ENCODE measurements at regions not wholly inside any gene's neighbourhood (a gene's known extent, or its start where the extent isn't known, plus 50 kb on each side); places are given as distances from the start of the nearest gene placed in this dataset.

DNA sequence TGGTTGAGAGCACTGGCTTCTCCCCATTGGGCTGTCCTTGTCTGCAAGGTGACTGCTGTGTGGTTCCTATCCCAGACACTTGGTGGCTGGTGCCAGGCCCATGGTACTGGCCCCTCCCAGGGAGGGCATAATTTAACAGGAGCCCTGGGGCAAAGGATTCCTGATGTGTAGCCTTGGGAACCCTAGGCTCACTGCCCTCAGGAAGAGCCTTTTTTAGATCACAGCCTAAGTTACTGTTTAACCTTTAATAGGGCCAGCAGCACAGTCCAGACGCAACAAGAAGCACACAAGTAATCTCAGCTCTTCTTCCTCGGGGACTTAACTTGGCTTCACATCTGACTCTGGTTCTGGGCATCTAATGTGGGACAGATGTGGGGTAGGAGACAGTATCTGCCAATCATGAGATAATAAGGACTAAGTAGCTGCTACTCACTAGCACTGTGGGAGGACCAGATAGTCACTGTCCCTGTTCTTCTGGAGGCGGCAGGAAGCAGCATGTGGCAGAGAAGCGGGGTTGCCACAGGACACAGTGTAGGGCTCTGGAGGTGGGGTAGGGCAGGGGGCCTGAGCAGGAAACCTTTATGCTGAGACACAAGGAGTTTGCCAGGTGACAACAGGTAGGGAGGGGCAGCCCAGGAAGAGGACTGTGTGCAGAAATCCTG is 136.3 kb downstream of the TMEM17 start:
- no peak for DNase-seq (ENCODE audit: low read depth)

GRCh38 chr2:62364791-62365528 is 141.0 kb downstream of the TMEM17 start:
- DNase-seq (ENCODE audit: low read depth), result no peak

DNA sequence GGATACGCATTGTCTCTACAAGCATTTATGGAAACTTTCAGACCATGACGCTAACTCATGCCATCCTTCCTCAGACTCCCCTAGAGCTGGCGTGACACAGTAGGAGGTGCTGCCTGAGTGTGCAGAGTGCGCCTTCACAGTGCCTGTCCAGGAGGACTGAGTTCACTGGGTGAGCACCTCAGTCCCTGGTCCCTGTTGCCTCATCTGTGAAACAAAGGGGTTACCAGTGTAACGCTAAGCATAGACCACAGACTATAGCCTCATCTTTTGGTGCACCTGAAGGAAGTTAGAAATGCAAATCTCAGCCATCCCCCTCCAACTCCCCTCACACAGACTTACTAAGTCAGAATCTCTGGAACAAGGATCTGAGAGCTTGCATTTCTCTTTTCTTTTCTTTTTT is 142.8 kb downstream of the TMEM17 start:
- DNase-seq (ENCODE audit: low read depth), result no peak

- no peak for DNase-seq (ENCODE audit: low read depth)
Observed at GRCh38 chr2:62362561-62362960, 143.4 kb downstream of the TMEM17 start.

DNA sequence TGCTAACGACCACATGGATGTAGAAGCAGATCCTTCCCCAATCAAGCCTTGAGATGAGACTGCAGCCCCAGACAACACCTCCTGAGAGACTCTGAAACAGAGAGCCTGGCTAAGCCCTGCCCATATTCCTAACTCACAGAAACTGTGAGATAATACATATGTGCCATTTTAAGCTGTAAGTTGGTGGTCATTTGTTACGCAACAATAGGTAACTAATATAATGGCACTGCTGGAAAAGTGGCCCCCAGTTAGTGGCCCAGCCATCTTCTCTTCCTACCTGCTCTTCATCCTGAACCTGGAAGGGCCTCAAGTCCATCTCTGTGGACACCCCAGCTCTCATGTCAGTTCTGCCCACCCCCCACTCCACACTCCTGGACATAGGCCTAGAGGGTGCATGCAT is 144.0 kb downstream of the TMEM17 start:
- no peak for DNase-seq (ENCODE audit: low read depth)

- DNase-seq (ENCODE audit: low read depth), result no peak
Observed at GRCh38 chr2:62354771-62355561, 151.0 kb downstream of the TMEM17 start.

GRCh38 chr2:62352031-62352430 is 154.0 kb downstream of the TMEM17 start:
- no peak for DNase-seq (ENCODE audit: low read depth)

GRCh38 chr2:62349788-62350187 is 153.9 kb downstream of the B3GNT2 start:
- no peak for DNase-seq (ENCODE audit: low read depth)

GRCh38 chr2:62348700-62349099 is 152.8 kb downstream of the B3GNT2 start:
- DNase-seq (ENCODE audit: low read depth), result no peak

DNA sequence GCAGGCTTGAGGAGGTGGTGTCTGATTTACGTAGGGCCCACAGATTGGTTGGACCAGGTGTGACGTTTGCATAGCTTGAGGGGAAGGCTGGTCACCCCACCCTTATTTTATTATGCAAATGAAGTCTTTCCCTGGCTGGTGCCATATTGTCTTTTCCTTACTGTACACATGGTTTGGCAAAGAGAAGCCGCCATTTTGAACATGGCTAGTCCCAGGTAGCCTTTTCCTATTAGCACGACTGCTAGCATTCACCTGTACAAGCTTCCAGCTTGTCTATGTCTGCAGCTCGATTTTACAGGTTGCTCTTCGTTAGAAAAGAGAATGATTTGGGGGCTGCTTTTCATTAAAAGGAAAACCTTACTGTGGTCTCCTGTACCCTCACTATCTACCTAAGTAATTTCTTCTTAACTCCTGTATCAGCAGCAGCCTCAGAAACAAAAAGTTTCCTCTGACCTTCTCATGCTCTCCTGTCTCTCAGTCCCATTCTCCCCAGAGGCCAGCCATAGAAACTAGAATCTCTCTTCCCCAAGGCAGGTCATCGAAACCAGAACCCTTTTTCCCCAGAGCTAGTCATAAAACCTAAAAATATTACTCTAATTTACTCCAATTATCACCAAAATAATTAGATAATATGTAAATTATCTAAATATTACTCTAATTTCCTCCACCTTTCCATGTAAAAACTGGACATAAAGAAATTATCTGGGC is 151.8 kb downstream of the B3GNT2 start:
- no peak for DNase-seq (ENCODE audit: low read depth)

- DNase-seq (ENCODE audit: low read depth), result no peak
Observed at GRCh38 chr2:62344472-62344871, 148.6 kb downstream of the B3GNT2 start.

DNA sequence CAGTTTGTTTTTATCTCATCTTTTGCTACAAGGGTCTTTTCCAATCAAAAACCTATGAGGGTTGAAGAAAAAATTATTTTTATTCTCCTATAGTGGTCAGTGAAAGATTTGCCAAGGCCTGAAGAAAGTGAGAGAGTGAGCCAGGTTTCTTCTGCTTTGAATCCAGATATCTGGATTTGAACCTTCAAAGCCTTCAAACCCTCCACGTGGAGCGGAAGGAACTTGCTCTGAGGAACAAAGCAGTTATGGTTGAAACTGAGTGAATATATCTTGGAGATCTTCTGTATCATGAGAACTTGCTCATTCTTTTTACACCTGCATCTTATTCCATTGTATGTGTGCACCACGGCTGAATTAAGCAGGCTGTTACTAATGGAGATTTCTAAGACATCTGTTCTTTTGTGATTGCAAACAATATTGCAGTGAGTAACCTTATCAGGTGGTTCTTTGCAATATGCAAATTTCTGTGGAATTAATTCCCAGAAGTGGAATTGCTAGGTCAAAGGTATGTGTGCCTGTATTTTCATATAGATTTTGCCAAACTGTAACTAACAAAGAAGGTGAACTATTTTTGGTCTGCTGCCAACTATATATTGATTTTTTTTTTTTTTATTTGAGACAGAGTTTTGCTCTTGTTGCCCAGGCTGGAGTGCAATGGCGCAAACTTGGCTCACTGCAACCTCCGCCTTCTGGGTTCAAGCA is 147.9 kb downstream of the B3GNT2 start:
- DNase-seq (ENCODE audit: low read depth), result no peak

DNA sequence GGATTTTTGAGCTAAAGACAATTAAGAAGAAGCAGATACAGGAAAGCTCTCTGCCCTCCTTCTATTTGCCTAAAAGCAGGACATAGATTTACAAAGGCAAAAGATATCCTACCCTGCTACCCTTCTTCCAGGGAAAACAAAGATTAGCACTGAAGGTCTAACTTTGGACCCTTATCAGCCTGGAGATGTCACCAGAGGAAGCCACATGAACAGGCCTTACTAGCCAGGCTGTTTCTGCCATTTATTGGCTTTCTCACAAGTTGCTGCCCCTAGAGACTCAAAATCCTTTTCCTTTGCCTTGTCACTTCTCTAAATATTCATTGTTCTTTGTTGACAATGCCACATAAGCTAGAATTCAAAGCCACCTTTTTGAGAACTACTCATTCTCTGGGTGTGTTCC is 147.3 kb downstream of the B3GNT2 start:
- DNase-seq (ENCODE audit: low read depth), result no peak

DNA sequence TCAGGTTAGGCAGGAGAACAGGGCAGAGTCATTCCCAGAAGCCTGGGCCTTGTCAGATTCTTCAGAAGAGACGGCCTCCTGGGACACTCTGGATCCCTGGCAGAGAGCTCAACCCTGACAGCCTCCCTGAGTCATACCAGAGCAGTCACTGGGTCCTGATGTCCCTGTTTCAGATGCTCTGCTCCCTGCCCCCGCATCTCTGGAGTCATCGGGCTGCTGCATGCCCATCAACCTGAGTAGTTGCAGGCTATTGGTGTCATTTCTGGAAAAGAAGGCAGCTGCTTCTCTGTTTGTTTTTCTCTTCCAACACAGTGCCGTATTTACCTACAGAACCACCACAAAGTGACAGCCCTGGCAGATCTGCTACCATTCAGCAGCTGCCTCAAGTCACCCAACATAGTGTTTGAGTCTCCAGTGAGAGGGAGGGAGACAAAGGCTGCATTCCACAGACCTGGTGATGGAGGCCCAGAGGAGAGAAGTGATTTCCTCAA is 145.1 kb downstream of the B3GNT2 start:
- no peak for DNase-seq (ENCODE audit: low read depth)

DNA sequence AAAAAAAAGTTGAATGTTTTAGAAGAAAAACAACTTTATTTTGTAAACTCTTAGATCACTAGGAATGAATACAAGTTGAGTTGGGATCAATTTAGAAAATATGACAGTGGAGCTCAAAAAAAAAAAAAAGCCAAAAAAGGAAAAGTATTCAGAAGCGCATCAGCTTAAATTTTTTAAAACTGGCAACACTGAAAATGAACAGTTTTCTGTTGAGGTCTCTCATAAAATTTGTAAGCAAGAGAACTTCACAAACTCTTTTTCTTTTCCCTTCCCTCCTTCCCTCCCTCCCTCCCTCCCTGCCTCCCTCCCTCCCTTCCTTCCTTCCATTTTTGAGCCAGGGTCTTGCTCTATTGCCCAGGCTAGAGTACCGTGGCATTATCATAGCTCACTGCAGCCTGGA is 143.9 kb downstream of the B3GNT2 start:
- no peak for DNase-seq (ENCODE audit: low read depth)

DNA sequence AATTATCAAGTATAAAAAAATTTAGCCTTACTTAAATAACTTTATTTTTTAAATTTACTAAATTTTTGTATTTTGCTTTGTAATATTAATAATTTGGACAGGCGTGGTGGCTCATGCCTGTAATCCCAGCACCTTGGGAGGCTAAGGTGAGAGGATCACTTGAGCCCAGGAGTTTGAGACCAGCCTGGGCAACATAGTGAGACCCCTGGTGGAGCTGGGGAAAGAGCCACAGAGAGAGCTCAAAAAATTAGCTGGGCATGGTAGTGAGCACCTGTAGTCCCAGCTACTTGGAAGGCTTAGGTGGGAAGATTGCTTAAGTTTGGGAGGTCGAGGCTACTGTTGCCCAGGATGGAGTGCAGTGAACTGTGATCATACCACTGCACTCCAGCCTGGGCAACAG is 143.5 kb downstream of the B3GNT2 start:
- no peak for DNase-seq (ENCODE audit: low read depth)

DNA sequence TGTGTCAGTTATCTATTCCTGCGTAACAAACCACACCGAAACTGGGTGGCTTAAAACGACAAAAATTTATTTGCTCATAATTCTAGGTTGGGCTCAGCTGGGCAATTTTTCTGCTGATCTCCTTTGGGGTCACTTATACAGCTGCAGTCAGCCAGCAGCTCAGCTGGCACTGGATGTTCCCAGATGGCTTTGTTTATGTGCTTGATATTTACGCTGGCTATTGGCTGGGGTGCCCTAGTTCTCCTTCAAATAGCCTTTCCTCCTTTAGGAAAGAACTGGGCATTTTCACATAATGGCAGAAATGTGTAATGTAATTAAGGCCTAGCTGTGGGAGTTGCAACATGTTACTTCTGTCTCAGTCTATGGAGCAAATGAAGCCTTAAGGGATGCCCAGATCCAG is 142.2 kb downstream of the B3GNT2 start:
- no peak for DNase-seq (ENCODE audit: low read depth)

DNA sequence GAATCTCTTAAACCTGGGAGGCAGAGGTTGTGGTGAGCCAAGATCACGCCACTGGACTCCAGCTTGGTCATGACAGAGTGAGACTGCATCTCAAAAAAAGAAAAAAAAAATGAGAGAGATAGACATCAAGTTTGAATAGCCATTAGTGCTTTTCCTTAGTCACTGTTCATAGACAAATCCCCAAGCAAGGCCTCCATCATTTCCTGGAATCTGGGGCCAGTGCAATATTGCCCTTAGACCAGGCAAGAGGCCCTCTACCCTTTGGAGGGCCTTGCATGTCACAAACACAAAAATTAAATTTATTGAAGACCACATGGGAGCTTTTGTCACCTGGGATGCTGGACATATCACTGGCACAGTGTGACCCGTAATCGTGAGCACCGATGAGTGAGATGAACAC is 141.5 kb downstream of the B3GNT2 start:
- DNase-seq (ENCODE audit: low read depth), result no peak

DNA sequence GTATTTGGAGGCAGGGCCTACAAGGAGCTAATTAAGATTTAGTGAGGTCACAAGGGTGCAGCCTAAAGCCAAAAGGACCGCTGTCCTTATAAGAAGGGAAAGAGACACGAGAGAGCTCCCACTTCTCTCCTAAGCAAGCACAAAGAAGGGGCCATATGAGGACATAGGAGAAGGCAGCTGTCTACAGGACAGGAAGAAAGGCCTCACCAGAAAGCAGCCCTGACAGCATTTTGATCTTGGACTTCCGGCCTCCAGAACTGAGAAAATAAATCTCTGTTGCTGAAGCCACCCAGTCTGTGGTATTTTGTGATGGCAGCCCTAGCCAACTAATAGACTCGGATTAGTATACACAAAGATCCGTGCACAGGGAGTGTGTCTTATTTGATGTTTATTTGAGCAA is 139.7 kb downstream of the B3GNT2 start:
- DNase-seq (ENCODE audit: low read depth), result no peak

DNA sequence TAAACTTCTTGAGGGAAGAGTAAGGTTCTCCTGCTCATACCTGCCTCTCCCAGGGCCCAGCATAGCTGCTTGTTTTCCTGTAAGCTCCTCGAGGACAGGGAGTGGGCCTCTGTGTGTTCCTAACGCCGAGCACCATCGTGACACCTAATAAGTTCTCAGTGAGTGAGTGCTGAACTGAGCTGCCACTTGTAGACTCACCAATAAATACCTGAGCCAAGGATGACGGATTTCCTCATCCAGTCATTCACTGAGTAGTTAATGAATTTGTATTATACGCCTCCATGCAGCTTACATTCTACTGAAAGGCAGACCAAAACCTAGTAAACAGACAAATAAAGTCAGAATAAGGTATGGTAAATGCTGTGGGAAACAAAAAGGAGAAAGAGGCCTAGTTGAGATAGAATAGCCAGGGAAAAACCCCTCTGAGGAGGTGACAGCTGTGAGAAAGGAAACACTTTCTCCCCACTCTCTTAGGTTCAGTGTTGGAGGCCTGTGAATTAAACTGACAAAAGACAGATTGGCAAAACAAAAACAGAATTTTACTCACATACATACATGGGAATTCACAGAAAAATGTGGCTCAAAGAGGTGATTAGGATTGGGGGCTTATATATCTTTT is 138.6 kb downstream of the B3GNT2 start:
- DNase-seq (ENCODE audit: low read depth), result no peak

DNA sequence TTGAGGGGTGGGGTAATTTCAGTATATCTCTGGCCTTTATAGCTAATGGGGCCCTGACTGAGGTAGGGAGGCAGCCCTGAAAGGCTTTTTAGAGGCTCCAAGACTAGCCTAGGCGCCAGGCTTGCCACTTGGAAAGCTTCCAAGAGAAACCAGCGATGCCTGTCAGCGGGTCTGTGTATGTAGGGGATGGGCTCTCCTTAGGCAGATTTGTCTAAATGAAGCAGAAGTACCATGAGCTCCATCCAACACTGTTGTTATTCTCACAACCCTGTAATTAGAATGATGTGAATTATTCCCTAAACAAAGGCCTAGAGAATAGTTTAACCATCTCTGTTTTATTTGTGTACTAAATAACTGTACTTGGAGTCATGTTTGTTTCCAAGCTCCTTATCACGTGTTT is 138.1 kb downstream of the B3GNT2 start:
- no peak for DNase-seq (ENCODE audit: low read depth)
